IPS-NIHi7 (cell line): ENCODE measurements at regions not wholly inside any gene's neighbourhood (a gene's known extent, or its start where the extent isn't known, plus 50 kb on each side); places are given as distances from the start of the nearest gene placed in this dataset.

Experiments
- DNase-seq: peaks from one replicate; pipeline ENCODE4 v3.0.0; 2012; ENCODE audit warnings: mixed read lengths; ENCODE audit errors: extremely low spot score

DNA sequence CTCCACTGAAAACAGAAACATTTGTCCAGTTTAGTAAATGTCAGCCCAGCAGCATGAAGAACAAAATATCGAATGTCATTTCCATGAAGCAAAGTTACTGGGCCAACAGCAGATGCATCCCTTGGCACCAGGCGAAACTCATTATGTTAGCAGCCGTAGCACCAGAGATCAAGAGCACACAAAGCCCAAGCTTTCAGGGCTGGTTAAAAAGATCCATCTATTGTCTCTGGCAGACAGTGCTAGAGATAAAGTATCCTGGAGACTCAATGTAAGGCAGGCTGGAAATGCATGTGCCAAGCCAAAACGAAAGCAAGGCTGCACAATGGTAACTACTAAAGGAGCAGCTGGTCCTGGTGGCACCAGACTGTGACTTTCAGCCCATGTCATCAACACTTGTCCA, 120.3 kb upstream of the PLEKHG7 start:
- DNase-seq = no peak

- DNase-seq = no peak
Observed at GRCh38 chr12:92581604-92582003, 121.2 kb upstream of the PLEKHG7 start.

DNA sequence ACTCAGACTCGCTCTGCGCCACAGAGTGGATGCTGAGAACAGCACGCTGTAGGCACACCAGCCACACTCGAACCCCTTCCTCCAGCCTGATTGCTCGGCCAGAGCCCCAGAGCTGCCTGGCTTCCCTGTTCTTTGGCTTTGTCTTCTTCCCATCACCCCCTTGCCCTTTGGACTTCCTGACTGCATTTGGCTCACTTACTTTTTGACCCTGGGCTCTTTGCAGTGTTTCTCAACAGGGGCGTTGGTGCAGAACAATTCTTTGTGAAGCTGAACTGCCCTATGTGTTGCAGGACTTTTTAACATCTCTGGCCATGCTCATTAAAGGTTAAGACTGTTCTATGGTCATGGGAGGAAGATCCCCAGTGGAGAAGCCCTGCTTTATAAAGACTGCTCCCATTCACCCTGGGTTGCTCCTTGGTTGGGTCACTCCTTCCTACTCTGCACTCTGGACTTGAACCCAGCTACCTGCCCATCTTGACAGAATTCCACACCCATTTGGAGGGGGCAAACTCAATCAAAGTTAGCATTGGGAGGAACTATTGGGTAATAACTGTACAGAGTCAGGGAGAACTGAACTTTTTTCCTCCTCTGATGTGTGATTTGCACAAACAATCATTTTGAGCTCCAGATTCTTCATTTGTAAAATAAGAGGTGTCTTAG, 127.7 kb upstream of the PLEKHG7 start:
- DNase-seq = no peak

GRCh38 chr12:92574051-92574783, 128.6 kb upstream of the PLEKHG7 start:
- DNase-seq = peak; percentile 62

- no peak for DNase-seq
Observed at GRCh38 chr12:92573104-92573503, 129.7 kb upstream of the PLEKHG7 start.

GRCh38 chr12:92571844-92572543, 130.8 kb upstream of the PLEKHG7 start:
- DNase-seq = no peak

GRCh38 chr12:92571169-92571568, 131.6 kb upstream of the PLEKHG7 start:
- no peak for DNase-seq

GRCh38 chr12:92570056-92570753, 132.6 kb upstream of the PLEKHG7 start:
- DNase-seq = peak; percentile 49

DNA sequence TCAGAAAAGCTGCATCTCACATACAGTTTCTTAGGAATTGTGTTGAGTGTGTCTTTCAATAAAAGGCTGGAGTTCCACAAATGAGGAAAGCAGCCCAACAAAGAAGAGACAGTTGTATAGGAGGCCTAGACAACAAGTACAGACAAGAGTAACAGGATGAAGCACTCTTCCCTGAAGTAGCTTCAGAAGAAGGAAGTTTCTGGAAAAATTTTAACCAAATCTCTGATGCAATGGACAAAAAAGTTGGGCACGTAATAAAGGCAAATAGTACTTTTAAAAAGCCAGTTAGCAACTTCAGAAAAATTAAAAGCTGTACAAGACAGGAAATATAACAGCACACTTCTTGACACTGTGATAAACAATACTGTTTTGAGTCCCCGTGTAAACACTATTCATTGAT, 134.1 kb upstream of the PLEKHG7 start:
- no peak for DNase-seq

DNA sequence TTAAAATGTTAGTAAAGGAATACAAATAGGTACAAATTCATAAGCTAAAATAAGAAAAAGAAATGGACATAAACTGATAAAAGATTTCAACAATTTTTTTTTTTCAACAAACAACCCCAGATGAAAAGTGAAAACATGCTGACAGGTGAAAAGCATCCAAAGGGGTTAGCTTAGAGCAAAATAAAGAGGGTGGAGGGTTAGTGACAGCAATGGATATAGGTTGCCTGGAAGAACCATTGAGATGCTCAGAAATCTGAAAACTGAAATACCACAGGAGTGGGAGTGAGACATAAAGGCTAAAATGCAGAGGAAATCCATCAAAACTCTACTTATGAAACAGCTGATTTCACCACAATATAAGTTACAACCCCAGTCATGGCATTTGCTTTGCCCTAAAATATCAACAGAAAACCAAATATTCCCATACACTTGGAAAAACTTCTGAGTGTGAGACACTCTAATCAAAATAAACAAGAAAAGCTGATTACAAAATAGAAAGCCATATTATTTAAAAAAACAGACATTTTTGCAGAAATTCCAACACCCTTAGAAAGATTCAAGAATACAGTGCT, 136.3 kb upstream of the PLEKHG7 start:
- DNase-seq = no peak

GRCh38 chr12:92563819-92564218, 139.0 kb upstream of the PLEKHG7 start:
- no peak for DNase-seq

GRCh38 chr12:92562063-92562734, 140.6 kb upstream of the PLEKHG7 start:
- DNase-seq = no peak

DNA sequence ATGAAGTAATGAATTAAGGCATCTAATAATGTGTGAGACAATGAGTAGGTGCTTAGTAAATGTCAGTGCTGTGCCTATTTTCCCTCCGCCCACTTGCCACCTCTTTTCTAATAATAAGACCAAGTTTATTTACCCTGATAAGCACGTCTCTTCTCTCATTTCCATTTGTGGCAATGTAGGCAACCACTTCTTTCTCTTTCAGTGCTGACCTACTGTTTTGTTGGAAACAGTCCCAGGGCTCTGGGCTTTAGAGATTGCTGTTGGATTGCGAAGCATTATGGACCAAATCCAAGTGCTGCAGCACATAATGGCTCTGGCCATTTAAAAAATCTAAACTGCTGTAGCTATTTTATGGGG, 141.3 kb upstream of the PLEKHG7 start:
- no peak for DNase-seq

GRCh38 chr12:92560713-92561542, 141.9 kb upstream of the PLEKHG7 start:
- DNase-seq = no peak

GRCh38 chr12:92558806-92559205, 144.0 kb upstream of the PLEKHG7 start:
- no peak for DNase-seq

- DNase-seq = no peak
Observed at GRCh38 chr12:92558215-92558773, 144.5 kb upstream of the PLEKHG7 start.

DNA sequence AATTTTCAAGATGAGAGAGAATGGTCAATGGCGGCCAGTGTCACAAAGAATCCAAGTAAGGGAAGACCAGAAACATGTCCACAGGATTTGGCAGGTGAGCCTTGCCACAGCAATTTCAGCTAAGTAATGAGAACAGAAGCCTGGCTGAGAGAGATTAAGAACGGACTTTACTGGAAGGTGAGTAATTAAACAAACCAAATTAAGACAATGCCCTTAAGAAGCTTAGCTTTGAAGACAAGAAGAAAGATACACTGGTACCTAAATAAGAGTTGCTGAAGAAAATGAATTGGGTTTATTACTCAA, 145.4 kb upstream of the PLEKHG7 start:
- DNase-seq = no peak

DNA sequence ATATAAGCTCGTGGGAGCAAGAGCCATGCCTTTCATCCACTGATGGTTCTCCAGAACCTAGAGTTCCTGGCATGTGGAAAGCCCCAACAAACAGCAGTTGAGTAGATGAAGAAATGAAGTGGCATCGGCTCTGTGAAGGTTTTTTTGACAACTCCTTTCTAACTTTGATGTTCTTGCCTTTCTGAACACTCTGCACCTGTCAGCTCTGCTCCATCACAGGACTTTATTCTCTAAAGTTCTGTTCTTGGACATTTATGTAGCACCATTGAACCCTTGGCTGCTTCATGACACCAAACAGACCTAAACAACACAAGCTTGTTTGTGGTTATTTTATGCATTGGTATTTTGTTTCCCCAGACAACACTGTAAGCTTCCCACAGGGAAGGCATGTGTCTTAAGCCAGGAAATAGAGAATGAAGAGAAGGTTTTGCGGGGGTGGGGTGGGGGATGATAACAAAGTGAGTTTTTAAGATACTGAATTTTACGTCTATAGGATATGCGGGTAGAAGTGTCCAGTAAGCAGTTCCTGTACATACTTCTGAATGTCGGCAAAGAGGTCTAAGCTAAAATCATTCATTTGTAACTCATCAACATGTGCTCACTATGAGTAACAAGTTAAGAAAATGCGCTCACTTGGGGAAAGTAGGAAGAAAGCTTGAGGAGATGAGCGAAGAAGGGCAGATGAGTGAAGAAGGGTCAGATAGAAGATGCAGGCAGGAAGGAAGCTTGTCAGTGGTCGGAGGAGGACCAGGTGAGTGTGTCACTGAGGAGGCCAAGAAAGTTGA, 146.0 kb upstream of the PLEKHG7 start:
- no peak for DNase-seq

DNA sequence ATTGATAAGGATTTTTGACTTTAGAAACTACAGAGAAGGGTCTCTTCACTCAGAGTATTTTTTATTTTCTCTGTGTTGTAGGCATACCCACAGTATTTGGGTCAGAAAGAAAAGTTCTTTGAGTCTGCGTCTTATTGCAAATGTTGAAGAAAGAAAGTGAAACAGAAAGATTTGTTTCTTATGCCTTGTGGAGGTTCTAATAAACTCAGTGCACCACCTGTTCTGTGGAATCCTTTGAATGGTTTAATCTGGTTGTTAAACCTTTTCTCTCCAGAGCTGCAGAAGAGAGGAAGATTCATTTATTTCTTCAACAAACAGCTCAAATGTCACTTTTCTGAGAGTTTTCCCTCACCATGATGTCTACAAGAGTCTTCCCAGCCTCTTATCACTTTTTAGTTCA, 146.6 kb upstream of the PLEKHG7 start:
- no peak for DNase-seq
